Gastroesophageal sphincter (tissue), 4 donors: ENCODE measurements at regions not wholly inside any gene's neighbourhood (a gene's known extent, or its start where the extent isn't known, plus 50 kb on each side); places are given as distances from the start of the nearest gene placed in this dataset.

Experiments used
- ATAC-seq: fragments of 150-250 bp; one replicate; pipeline ENCODE4 v1.9.1; 2016; ENCODE audit warnings: mild to moderate bottlenecking, moderate library complexity
- H3K27ac ChIP-seq, 4 donors: fragments of 200-600 bp; sonication (generic) in 3 of 4; 1 replicate in 3 of 4; 2 replicates in 1 of 4; pipeline ENCODE4 v1.5.1; 2016 to 2019
- H3K27me3 ChIP-seq: fragments of 200-600 bp; sonication (generic); one replicate; pipeline ENCODE4 v1.5.1; 2019
- H3K36me3 ChIP-seq, 2 donors: fragments of 200-600 bp; sonication (generic); one replicate each; pipeline ENCODE4 v1.5.1; 2019; ENCODE audit warnings: control low read depth in 1 of 2
- H3K4me1 ChIP-seq, 3 donors: fragments of 200-600 bp; sonication (generic); 1 replicate in 2 of 3; 2 replicates in 1 of 3; pipeline ENCODE4 v1.5.1; 2016 to 2019; ENCODE audit warnings: control low read depth in 2 of 3
- H3K4me3 ChIP-seq, 2 donors: fragments of 200-600 bp; sonication (generic); one replicate each; pipeline ENCODE4 v1.5.1; 2019; ENCODE audit warnings: mild to moderate bottlenecking in 1 of 2, moderate library complexity in 1 of 2
- H3K9me3 ChIP-seq, 3 donors: fragments of 200-600 bp; sonication (generic); one replicate each; pipeline ENCODE4 v1.5.1; 2017 to 2019; ENCODE audit warnings: control low read depth in 2 of 3
- CTCF ChIP-seq, 4 experiments: fragments of 200-600 bp in 2 of 4; fragments of 450-650 bp in 2 of 4; sonication (generic) in 1 of 4; IDR thresholded peaks; one replicate each; pipeline ENCODE4 v1.5.1; 2017 to 2019; ENCODE audit warnings: antibody characterized with exemption in 4 of 4, mild to moderate bottlenecking in 2 of 4, moderate library complexity in 2 of 4
- EP300 ChIP-seq: sonication (generic); formaldehyde crosslinking; IDR thresholded peaks from one replicate; pipeline ENCODE4 v1.6.1; 2017; ENCODE audit warnings: antibody characterized with exemption, mild to moderate bottlenecking
- POLR2A ChIP-seq, 2 donors: fragments of 450-650 bp; IDR thresholded peaks; one replicate each; pipeline ENCODE4 v1.6.1; 2017; ENCODE audit warnings: antibody characterized with exemption in 2 of 2, mild to moderate bottlenecking in 2 of 2, moderate library complexity in 1 of 2
- POLR2AphosphoS5 ChIP-seq: sonication (generic); formaldehyde crosslinking; IDR thresholded peaks from one replicate; pipeline ENCODE4 v1.6.1; 2017; ENCODE audit warnings: antibody characterized with exemption
- WGBS, 2 donors: methylation state at CpG; one replicate each; pipeline ENCODE4 v1.1.5; 2018; ENCODE audit warnings: low coverage in 1 of 2; 5-methylcytosine and 5-hydroxymethylcytosine counted together

GRCh38 chr16:74026373-74027281 lies 270.0 kb upstream of the PSMD7 start:
- no peak for TF ChIP-seq POLR2AphosphoS5
- no peak for TF ChIP-seq CTCF (IDR thresholded peaks at IDR 0.05)
- no peak for TF ChIP-seq EP300
- TF ChIP-seq POLR2A (IDR thresholded peaks at IDR 0.05): no peak
- no peak overlapping the region for H3K27ac ChIP-seq
- H3K36me3 ChIP-seq: no peaks in the 10 kb centered on the region
- ATAC-seq: no peak
- H3K4me1 ChIP-seq: no peaks in the 10 kb centered on the region
- 40 to 45% methylated on average over 5 to 6 of the region's 6 CpGs for WGBS, 2 donors
- no peak overlapping the region for H3K4me3 ChIP-seq
- H3K9me3 ChIP-seq: no peaks in the 10 kb centered on the region
- H3K27me3 ChIP-seq: peaks cover 12% of the 10 kb centered on the region

- Histone ChIP-seq H3K36me3 (no peaks in the 10 kb centered on the region), H3K4me1 (no peaks in the 10 kb centered on the region), H3K9me3 (no peaks in the 10 kb centered on the region), H3K27me3 (peaks cover 12% of the 10 kb centered on the region), H3K4me3 (no peak overlapping the region), H3K27ac (no peak overlapping the region)
- no peak for ATAC-seq
- WGBS, 2 donors: 40 to 64% methylated on average over 1 to 2 of the region's 2 CpGs
- TF ChIP-seq EP300 (no peak), POLR2AphosphoS5 (no peak), CTCF (IDR thresholded peaks at IDR 0.05) (no peak), POLR2A (IDR thresholded peaks at IDR 0.05) (no peak)
Measured at GRCh38 chr16:74024953-74025352, 271.7 kb upstream of the PSMD7 start.

- WGBS, 2 donors: 76 to 79% methylated on average over 4 of the region's 4 CpGs
- TF ChIP-seq POLR2A (IDR thresholded peaks at IDR 0.05): no peak
- Histone ChIP-seq H3K4me3 (no peak overlapping the region), H3K27ac (no peak overlapping the region), H3K27me3 (peaks cover 7% of the 10 kb centered on the region), H3K9me3 (no peaks in the 10 kb centered on the region), H3K4me1 (no peaks in the 10 kb centered on the region), H3K36me3 (no peaks in the 10 kb centered on the region)
- no peak for ATAC-seq
Measured at GRCh38 chr16:74020095-74020670, 276.4 kb upstream of the PSMD7 start.

- no peak for ATAC-seq
- Histone ChIP-seq H3K36me3 (no peaks in the 10 kb centered on the region), H3K4me1 (no peaks in the 10 kb centered on the region), H3K27me3 (peaks cover 7% of the 10 kb centered on the region), H3K27ac (no peak overlapping the region), H3K4me3 (no peak overlapping the region), H3K9me3 (no peaks in the 10 kb centered on the region)
- 59 to 64% methylated on average over 3 of the region's 3 CpGs for WGBS, 2 donors
- TF ChIP-seq POLR2AphosphoS5 (no peak), CTCF (IDR thresholded peaks at IDR 0.05) (no peak), POLR2A (IDR thresholded peaks at IDR 0.05) (no peak), EP300 (no peak)
Measured at GRCh38 chr16:74019612-74020011, 277.0 kb upstream of the PSMD7 start.

- H3K27ac ChIP-seq: no peak overlapping the region
- no peaks in the 10 kb centered on the region for H3K27me3 ChIP-seq
- H3K36me3 ChIP-seq: no peaks in the 10 kb centered on the region
- TF ChIP-seq CTCF (IDR thresholded peaks at IDR 0.05): no peak
- TF ChIP-seq POLR2AphosphoS5: no peak
- TF ChIP-seq EP300: no peak
- no peak for TF ChIP-seq POLR2A (IDR thresholded peaks at IDR 0.05)
- H3K4me3 ChIP-seq: no peak overlapping the region
- ATAC-seq: no peak
- H3K9me3 ChIP-seq: no peaks in the 10 kb centered on the region
- H3K4me1 ChIP-seq: no peaks in the 10 kb centered on the region
Measured at GRCh38 chr16:74015953-74016352, 280.7 kb upstream of the PSMD7 start.
